ENCODE measurements at regions not wholly inside any gene's neighbourhood (a gene's known extent, or its start where the extent isn't known, plus 50 kb on each side); places are given as distances from the start of the nearest gene placed in this dataset.

- no peak for TF ChIP-seq POLR2AphosphoS5 (IDR thresholded peaks at IDR 0.05; ENCODE audit: low read depth)
- no peak for TF ChIP-seq EZH2 (IDR thresholded peaks at IDR 0.05; ENCODE audit: low read depth, unreplicated experiment)
- no peak for TF ChIP-seq CTCF (conservative IDR thresholded peaks at IDR 0.05; ENCODE audit: low read depth in 2 of 2)
- TF ChIP-seq CREB1 (CRISPR knock-in tag; IDR thresholded peaks at IDR 0.05; ENCODE audit: low read depth) = no peak
- TF ChIP-seq, protein P1, sequence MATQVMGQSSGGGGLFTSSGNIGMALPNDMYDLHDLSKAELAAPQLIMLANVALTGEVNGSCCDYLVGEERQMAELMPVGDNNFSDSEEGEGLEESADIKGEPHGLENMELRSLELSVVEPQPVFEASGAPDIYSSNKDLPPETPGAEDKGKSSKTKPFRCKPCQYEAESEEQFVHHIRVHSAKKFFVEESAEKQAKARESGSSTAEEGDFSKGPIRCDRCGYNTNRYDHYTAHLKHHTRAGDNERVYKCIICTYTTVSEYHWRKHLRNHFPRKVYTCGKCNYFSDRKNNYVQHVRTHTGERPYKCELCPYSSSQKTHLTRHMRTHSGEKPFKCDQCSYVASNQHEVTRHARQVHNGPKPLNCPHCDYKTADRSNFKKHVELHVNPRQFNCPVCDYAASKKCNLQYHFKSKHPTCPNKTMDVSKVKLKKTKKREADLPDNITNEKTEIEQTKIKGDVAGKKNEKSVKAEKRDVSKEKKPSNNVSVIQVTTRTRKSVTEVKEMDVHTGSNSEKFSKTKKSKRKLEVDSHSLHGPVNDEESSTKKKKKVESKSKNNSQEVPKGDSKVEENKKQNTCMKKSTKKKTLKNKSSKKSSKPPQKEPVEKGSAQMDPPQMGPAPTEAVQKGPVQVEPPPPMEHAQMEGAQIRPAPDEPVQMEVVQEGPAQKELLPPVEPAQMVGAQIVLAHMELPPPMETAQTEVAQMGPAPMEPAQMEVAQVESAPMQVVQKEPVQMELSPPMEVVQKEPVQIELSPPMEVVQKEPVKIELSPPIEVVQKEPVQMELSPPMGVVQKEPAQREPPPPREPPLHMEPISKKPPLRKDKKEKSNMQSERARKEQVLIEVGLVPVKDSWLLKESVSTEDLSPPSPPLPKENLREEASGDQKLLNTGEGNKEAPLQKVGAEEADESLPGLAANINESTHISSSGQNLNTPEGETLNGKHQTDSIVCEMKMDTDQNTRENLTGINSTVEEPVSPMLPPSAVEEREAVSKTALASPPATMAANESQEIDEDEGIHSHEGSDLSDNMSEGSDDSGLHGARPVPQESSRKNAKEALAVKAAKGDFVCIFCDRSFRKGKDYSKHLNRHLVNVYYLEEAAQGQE (IDR thresholded peaks at IDR 0.05; ENCODE audit: unreplicated experiment) = no peak
- no peak for TF ChIP-seq EZH2phosphoT487 (IDR thresholded peaks at IDR 0.05; ENCODE audit: unreplicated experiment)
Measured at GRCh38 chr6:4598384-4598995, 177.7 kb upstream of the CDYL start.

Data from GM23338 (cell line).